NCI-H446 (cell line): ENCODE measurements at regions not wholly inside any gene's neighbourhood (a gene's known extent, or its start where the extent isn't known, plus 50 kb on each side); places are given as distances from the start of the nearest gene placed in this dataset.
A peak's percentile ranks its signal among the peaks of the same experiment; 100 is the strongest.
"Not testable (repeated sequence)": the region's sequence is repeated elsewhere in the genome, so short reads cannot be mapped to it uniquely, and the experiment has no call there.

Source experiments
- DNase-seq, 2 experiments: peaks; one replicate each; lab custom pipeline; 2025; lab: John Stamatoyannopoulos, UW

DNA sequence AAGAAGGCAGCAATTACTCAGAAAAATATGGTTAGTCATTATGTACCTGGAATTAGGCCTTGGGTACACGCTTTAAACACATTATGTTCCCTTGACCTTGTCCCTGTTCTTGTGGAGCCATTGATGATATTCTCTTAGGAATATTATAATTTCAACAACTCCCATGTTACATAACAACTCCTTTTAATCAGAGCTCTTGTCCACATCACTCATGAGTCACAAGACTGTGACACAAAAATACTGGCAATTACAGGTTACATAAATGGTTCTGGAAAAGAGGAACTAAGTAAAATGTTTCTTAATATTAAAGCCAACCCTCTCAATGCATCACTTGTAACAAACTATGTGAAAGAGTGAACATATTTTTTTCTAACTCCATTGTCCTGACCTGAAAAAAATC, 143.8 kb upstream of the PCLO start:
- no peak for DNase-seq

DNA sequence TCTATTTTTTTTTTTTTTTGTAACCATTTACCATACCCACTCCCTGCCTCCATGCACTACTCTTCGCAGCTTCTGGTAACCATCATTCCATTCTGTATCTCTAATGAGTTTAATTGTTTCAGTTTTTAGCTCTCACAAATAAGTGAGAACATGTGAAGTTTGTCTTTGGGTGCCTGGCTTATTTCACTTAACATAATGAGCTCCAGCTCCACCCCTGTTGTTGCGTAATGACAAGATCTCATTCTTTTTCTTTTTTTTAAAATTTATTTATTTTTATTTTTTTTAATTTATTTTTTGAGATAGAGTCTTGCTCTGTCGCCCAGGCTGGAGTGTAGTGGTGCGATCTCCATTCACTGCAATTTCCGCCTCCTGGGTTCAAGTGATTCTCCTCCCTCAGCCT, 142.3 kb upstream of the PCLO start:
- DNase-seq: no peak

DNA sequence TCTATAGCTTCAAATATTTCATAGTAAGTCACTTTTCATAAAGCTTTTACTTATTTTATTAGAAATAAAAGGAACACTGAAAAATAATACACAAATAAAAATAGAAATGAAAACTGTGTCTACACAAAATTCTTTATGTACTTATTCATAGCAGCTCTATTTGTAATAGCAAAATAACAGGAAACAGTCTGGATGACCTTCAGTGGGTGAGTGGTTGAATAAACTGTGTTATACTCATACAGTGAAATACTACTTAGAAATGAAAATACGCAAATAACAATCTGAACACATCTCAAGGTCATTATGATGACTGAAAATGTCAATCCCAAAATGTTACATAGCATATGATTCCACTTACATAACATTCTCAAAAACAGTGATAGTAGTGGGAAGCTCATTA, 138.7 kb upstream of the PCLO start:
- no peak for DNase-seq

DNA sequence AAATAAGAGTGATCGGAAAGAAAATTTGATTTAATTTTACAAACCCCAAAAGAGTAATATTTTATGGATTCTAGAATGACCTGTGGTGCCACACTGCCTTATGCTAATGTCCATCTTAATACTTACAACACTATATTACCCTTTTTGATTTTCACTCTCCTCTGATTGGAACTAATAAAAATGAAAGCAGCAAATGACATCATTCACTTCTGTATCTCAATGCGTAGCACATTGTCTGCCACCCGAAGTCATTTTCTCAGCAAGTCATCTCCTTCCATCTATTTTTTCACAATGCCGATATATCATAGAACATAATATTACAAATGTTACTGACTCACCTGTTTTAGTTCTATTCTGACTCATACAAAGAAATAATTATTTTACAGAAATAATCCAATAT, 127.5 kb upstream of the PCLO start:
- no peak for DNase-seq

DNA sequence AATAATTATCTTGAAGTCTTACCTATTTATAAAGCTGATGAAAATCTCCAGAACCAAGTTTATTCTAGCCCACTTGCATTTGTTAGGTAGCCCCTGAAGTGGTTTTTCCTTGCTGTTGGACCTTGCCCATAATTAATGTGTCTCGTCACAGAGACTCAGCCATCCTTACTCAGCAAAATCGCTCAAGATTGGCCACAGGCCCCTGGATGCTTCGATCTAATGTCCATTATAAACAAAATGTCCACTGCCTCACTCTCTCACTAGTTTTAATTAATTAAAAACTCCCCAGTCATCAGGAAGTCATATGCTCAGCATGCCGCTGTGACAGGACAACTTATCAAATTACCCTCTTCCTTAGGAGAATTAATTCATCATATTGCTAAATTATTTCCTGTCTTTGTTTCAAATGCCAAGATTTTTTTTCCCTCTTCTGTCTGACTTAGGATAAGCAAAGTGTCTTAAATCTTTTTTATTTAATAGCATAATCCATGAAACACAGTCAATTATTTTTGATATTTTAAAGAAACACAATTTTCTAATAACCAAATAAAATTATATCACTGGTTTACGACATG, 126.8 kb upstream of the PCLO start:
- no peak for DNase-seq

DNA sequence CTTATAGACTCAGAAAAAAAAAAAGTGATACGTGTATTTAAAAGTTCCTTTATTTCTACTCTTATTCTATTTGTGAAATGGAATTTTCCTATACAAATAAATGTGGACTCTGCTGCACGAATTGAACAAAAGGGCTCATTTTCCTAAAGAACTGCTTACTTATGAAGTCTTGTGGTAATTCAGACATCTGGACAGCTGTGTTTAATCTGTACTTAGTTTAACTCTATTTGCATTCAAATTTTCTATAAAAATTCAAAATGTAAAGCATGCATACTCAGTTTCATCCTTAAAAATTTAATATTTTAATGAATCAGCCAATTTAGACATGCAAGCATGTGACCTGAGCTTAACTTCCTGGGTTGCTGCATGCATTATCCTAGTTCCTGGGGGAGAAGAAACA, 118.0 kb upstream of the PCLO start:
- no peak for DNase-seq

DNA sequence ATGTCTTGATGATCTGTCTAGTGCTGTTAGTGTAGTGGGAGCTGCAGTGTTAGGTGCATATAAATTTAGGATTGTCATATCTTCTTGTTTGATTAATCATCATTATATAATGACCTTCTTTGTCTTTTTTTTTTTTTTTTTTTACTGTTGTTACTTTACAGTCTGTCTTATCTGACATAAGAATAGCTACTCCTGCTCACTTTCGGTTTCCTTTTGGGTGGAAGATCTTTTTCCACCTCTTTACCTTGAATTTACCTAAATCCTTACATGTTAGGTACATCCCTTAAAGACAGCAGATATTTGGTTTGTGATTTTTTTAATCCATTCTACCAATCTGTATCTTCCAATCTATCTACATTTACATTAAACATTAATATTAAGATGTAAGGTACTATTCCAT, 113.6 kb upstream of the PCLO start:
- no peak for DNase-seq

DNA sequence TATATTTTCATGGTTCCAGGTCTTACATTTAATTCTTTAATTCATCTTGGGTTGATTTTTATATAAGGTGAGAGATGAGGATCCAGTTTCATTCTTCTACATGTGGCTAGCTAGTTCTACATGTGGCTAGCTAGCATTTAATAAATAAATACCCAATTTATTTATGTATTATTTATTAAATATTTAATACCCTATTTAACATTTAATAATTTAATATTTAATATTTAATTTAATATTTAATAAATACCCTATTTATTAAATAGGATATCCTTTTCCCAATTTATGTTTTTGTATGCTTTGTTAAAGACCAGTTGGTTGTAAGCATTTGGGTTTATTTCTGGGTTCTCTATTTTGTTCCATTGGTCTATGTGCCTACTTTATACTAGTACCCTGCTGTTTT, 111.0 kb upstream of the PCLO start:
- no peak for DNase-seq

DNA sequence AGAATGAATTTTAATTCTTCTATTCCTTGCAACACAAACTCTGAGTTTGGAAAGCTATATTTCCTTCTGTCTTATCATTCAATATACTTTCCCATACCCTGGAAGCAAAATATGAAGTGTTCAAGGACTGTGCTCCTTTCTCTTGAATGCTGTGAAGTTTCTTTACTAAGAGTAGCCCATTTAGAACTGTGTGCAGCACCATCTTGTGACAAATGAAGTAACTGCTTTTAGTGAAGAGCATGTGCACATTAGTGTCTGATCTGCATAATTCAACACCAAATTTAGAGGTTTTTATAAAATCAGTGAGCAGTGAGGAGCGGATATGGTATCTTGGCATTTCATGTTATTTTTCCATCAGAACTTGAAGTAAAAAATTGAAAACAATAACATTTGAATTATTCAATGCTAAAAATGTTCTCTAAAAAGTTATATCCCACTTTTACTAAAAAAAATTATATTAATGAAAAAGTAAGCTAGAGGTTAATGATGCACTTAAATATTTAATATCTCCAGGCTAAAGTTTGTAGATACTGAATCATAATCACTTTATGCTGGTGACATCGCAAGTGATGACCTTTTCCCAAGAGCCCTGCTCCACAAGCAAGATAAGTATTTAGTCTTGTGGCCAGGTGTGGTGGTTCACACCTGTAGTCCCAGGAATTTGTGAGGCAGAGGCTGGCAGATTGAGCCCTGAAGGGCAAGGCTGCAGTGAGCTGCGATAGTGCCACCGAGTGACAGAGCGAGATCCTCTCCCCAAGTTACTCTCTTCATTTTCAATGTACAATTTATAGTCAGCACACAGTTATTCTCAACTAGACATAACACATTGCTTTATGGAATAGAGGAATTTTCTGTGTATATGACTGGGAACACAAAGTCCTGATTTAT, 108.8 kb upstream of the PCLO start:
- DNase-seq: peak in 1 of 2 experiments; percentile 65

- DNase-seq: no peak
These were observed 107.7 kb upstream of the PCLO start for GRCh38 chr7:83270407-83270806.

DNA sequence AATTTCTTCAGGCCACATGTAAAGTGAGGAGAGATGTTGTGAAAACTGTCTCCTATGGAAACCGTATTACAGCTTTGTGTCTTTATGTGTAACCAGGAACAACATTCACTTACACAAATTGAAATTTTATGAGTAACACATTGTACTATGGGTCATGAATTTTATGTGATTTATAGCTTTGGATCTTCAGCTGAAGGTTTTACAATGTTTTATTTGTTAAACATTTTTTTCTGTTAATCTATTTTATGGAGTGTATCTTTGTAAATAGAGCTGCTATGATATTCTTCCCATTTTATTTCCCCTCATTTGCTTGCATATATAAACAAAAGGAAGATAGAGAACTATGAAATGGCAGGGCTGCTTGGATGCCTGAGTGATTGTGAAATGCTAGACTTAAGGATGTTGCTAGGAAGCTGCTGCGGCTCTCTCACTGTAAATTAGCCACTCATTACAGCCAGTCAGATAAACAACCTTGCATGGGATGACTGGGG, 104.5 kb upstream of the PCLO start:
- DNase-seq: no peak

GRCh38 chr7:83263442-83264034, 100.9 kb upstream of the PCLO start:
- peak in 1 of 2 experiments; percentile 8 for DNase-seq

GRCh38 chr7:83259064-83259463, 96.4 kb upstream of the PCLO start:
- no peak for DNase-seq

DNA sequence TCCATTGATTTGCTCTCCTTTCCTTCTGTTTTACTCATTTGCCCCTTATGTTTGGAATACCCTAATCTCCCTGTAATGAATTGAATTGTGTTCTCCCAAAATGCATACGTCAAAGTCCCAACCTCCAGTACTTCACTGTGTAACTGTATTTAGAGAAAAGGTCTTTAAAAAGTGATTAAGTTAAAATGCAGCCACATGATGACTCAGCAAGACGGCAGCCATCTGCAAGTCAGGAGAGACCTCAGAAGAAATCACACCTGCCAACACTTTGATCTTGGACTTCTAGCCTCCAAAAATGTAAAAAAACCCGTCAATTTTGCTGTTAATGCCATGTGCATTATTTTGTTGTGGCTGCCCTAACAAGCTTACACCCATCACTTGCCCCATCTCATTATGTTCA, 85.3 kb upstream of the PCLO start:
- DNase-seq: no peak

DNA sequence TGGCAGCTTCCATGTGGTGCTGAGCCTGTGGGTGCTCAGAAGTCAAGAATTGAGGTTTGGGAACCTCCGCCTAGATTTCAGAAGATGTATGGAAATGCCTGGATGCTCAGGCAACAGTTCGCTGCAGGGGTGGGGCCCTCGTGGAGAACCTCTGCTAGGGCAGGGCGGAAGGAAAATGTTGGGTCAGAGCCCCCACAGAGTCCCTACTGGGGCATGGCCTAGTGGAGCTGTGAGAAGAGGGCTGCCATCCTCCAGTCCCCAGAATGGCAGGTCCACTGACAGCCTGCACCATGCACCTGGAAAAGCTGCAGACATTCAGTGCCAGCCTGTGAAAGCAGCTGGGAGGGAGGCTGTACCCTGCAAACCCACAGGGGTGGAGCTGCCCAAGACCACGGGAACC, 56.5 kb upstream of the PCLO start:
- not testable (repeated sequence) for DNase-seq

DNA sequence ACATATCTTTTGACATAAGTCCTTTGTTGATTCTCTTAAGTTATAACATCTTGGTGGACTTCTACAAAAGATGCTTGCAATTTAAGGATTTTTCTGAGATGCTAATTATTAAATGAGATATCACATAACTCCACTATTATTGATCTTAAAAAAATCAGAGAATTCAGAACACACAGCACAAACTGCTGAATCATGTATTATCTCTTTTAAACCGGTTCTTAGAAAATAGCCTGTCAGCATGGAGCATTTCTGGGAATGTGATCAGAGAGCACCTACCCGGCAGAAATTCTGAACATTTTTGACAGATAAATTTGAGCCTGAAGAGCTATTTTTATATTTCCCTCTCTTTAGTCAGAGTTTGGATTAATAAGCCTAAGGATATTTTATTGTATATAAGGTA, 50.2 kb upstream of the PCLO start:
- DNase-seq: no peak
